ENCODE measurements at regions not wholly inside any gene's neighbourhood (a gene's known extent, or its start where the extent isn't known, plus 50 kb on each side); places are given as distances from the start of the nearest gene placed in this dataset.
"Not testable (repeated sequence)": the region's sequence is repeated elsewhere in the genome, so short reads cannot be mapped to it uniquely, and the experiment has no call there.

- no peaks in the 10 kb centered on the region for H3K9me3 Mint-ChIP-seq
- no peak for TF ChIP-seq CTCF (conservative IDR thresholded peaks at IDR 0.05)
- no peak overlapping the region for H3K27ac Mint-ChIP-seq
- no peaks in the 10 kb centered on the region for H3K36me3 Mint-ChIP-seq
- DNase-seq (ENCODE audit: extremely low spot score, unreplicated experiment): no peak
- peaks cover 41% of the 10 kb centered on the region for H3K27me3 Mint-ChIP-seq
- H3K4me1 Mint-ChIP-seq (ENCODE audit: unreplicated experiment): no peaks in the 10 kb centered on the region
- no peak overlapping the region for H3K4me3 Mint-ChIP-seq
Measured at GRCh38 chr10:2782950-2783349, 284.4 kb upstream of the PFKP start.

- no peaks in the 10 kb centered on the region for H3K36me3 Mint-ChIP-seq
- DNase-seq (ENCODE audit: extremely low spot score, unreplicated experiment): no peak
- TF ChIP-seq CTCF (conservative IDR thresholded peaks at IDR 0.05): no peak
- H3K27me3 Mint-ChIP-seq: peaks cover 37% of the 10 kb centered on the region
- no peak overlapping the region for H3K4me3 Mint-ChIP-seq
- H3K27ac Mint-ChIP-seq: no peak overlapping the region
- H3K4me1 Mint-ChIP-seq (ENCODE audit: unreplicated experiment): no peaks in the 10 kb centered on the region
- H3K9me3 Mint-ChIP-seq: no peaks in the 10 kb centered on the region
Measured at GRCh38 chr10:2782265-2782664, 285.1 kb upstream of the PFKP start.

- DNase-seq (ENCODE audit: extremely low spot score, unreplicated experiment): no peak
- H3K27me3 Mint-ChIP-seq: peaks cover 60% of the 10 kb centered on the region
- no peak for TF ChIP-seq CTCF (conservative IDR thresholded peaks at IDR 0.05)
- H3K36me3 Mint-ChIP-seq: no peaks in the 10 kb centered on the region
- peaks cover 4% of the 10 kb centered on the region for H3K4me1 Mint-ChIP-seq (ENCODE audit: unreplicated experiment)
- H3K27ac Mint-ChIP-seq: no peak overlapping the region
- no peaks in the 10 kb centered on the region for H3K9me3 Mint-ChIP-seq
- H3K4me3 Mint-ChIP-seq: no peak overlapping the region
Measured at GRCh38 chr10:2777666-2778355, 289.5 kb upstream of the PFKP start.

GRCh38 chr10:2772816-2773631, 294.3 kb upstream of the PFKP start:
- H3K27me3 Mint-ChIP-seq: peaks cover 71% of the 10 kb centered on the region
- no peaks in the 10 kb centered on the region for H3K36me3 Mint-ChIP-seq
- no peak for DNase-seq (ENCODE audit: extremely low spot score, unreplicated experiment)
- TF ChIP-seq CTCF (conservative IDR thresholded peaks at IDR 0.05): no peak
- H3K27ac Mint-ChIP-seq: no peak overlapping the region
- no peaks in the 10 kb centered on the region for H3K9me3 Mint-ChIP-seq
- H3K4me3 Mint-ChIP-seq: no peak overlapping the region
- peaks cover 5% of the 10 kb centered on the region for H3K4me1 Mint-ChIP-seq (ENCODE audit: unreplicated experiment)

GRCh38 chr10:2772135-2772534, 295.2 kb upstream of the PFKP start:
- TF ChIP-seq CTCF (conservative IDR thresholded peaks at IDR 0.05): no peak
- Mint-ChIP-seq H3K4me3 (no peak overlapping the region), H3K36me3 (no peaks in the 10 kb centered on the region), H3K4me1 (ENCODE audit: unreplicated experiment) (peaks cover 5% of the 10 kb centered on the region), H3K27me3 (peaks cover 80% of the 10 kb centered on the region), H3K9me3 (no peaks in the 10 kb centered on the region), H3K27ac (no peak overlapping the region)
- DNase-seq (ENCODE audit: extremely low spot score, unreplicated experiment): no peak

GRCh38 chr10:2767293-2767692, 300.1 kb upstream of the PFKP start:
- not testable (repeated sequence) for H3K4me3 Mint-ChIP-seq; H3K4me1 Mint-ChIP-seq (ENCODE audit: unreplicated experiment); H3K27ac Mint-ChIP-seq; H3K9me3 Mint-ChIP-seq; H3K36me3 Mint-ChIP-seq; DNase-seq (ENCODE audit: extremely low spot score, unreplicated experiment)
- peaks cover 73% of the 10 kb centered on the region for H3K27me3 Mint-ChIP-seq
